HEK293T (cell line): ENCODE measurements at regions not wholly inside any gene's neighbourhood (a gene's known extent, or its start where the extent isn't known, plus 50 kb on each side); places are given as distances from the start of the nearest gene placed in this dataset.

Experiments
- CTBP1 ChIP-seq: fragments of 450-650 bp; IDR thresholded peaks from 2 replicates; pipeline ENCODE4 v1.6.1; 2016; ENCODE audit warnings: borderline replicate concordance
- NFRKB ChIP-seq: fragments of 450-650 bp; IDR thresholded peaks from 2 replicates; pipeline ENCODE4 v1.6.1; 2016; ENCODE audit warnings: mild to moderate bottlenecking, moderate library complexity
- SUZ12 ChIP-seq: fragments of 450-650 bp; IDR thresholded peaks from 2 replicates; pipeline ENCODE4 v1.6.1; 2016; ENCODE audit warnings: mild to moderate bottlenecking
- TARDBP ChIP-seq: fragments of 450-650 bp; IDR thresholded peaks from 2 replicates; pipeline ENCODE4 v1.6.1; 2016

GRCh38 chr3:86228101-86228500, 762.8 kb downstream of the VGLL3 start:
- no peak for TF ChIP-seq NFRKB
- no peak for TF ChIP-seq TARDBP
- TF ChIP-seq SUZ12: no peak
- no peak for TF ChIP-seq CTBP1
